NT2/D1 (cell line): ENCODE measurements at regions not wholly inside any gene's neighbourhood (a gene's known extent, or its start where the extent isn't known, plus 50 kb on each side); places are given as distances from the start of the nearest gene placed in this dataset.

Experiments
- SUZ12 ChIP-seq: IDR thresholded peaks from 2 replicates; pipeline ENCODE4 v1.6.1; 2011; ENCODE audit not compliant: insufficient read length, insufficient read depth; ENCODE audit errors: extremely low read depth
- YY1 ChIP-seq: IDR thresholded peaks from 2 replicates; pipeline ENCODE4 v1.6.1; 2011; ENCODE audit not compliant: insufficient read length, insufficient read depth
- ZNF274 ChIP-seq: IDR thresholded peaks from 2 replicates; pipeline ENCODE4 v1.6.1; 2011; ENCODE audit warnings: mild to moderate bottlenecking, low read depth, low read length

GRCh38 chr16:48865520-48865919 is 255.5 kb upstream of the N4BP1 start:
- no peak for TF ChIP-seq SUZ12
- TF ChIP-seq YY1: no peak
- TF ChIP-seq ZNF274: no peak
